Lower lobe of right lung (tissue), 2 donors: ENCODE measurements at regions not wholly inside any gene's neighbourhood (a gene's known extent, or its start where the extent isn't known, plus 50 kb on each side); places are given as distances from the start of the nearest gene placed in this dataset.

ENCODE experiments used
- ATAC-seq, 2 donors: fragments of 200-7000 bp; cut with Tn5 transposase; one replicate each; pipeline ENCODE4 v1.9.1; 2020 to 2022; ENCODE audit warnings: mild to moderate bottlenecking in 2 of 2, moderate library complexity in 2 of 2
- DNase-seq: peaks from one replicate; pipeline ENCODE4 v3.0.0-alpha.2; 2020
- H3K27ac ChIP-seq: fragments of 200-600 bp; one replicate; pipeline ENCODE4 v1.8.0; 2022
- H3K27me3 ChIP-seq: fragments of 200-600 bp; one replicate; pipeline ENCODE4 v1.8.0; 2022; ENCODE audit warnings: low read depth
- H3K36me3 ChIP-seq: fragments of 200-600 bp; one replicate; pipeline ENCODE4 v1.8.0; 2022; ENCODE audit warnings: mild to moderate bottlenecking
- H3K4me1 ChIP-seq: fragments of 200-600 bp; one replicate; pipeline ENCODE4 v1.8.0; 2022
- H3K4me3 ChIP-seq: fragments of 200-600 bp; one replicate; pipeline ENCODE4 v1.8.0; 2022; ENCODE audit warnings: mild to moderate bottlenecking
- H3K9me3 ChIP-seq: fragments of 200-600 bp; one replicate; pipeline ENCODE4 v1.8.0; 2022
- CTCF ChIP-seq: fragments of 200-600 bp; IDR thresholded peaks from one replicate; pipeline ENCODE4 v1.8.0; 2022; ENCODE audit warnings: antibody characterized with exemption, mild to moderate bottlenecking
- intact Hi-C: fragments of 100-400 bp; cut with DNase I; formaldehyde crosslinking; loops from one replicate; pipeline ENCODE4 v1.11.0; 2022
- donor health status: DM: no; HTN: yes; CAD: no; lungs with severe emphysema.

- Histone ChIP-seq H3K9me3 (no peaks in the 10 kb centered on the region), H3K36me3 (no peaks in the 10 kb centered on the region), H3K27ac (no peak overlapping the region), H3K4me3 (no peak overlapping the region), H3K27me3 (no peaks in the 10 kb centered on the region), H3K4me1 (no peaks in the 10 kb centered on the region)
- ATAC-seq = no peak
- intact Hi-C loops = no loop called here
- DNase-seq = no peak
- no peak for TF ChIP-seq CTCF
Measured at GRCh38 chr7:35512716-35513115, 182.2 kb downstream of the HERPUD2 start.

- DNase-seq (no peak), ATAC-seq (no peak)
- no peaks in the 10 kb centered on the region for H3K4me1 ChIP-seq
- H3K36me3 ChIP-seq = no peaks in the 10 kb centered on the region
- H3K4me3 ChIP-seq = no peak overlapping the region
- intact Hi-C loops = no loop called here
- no peak for TF ChIP-seq CTCF
- H3K9me3 ChIP-seq = no peaks in the 10 kb centered on the region
- H3K27me3 ChIP-seq = no peaks in the 10 kb centered on the region
- no peak overlapping the region for H3K27ac ChIP-seq
Measured at GRCh38 chr7:35508623-35509400, 186.1 kb downstream of the HERPUD2 start.

GRCh38 chr7:35505066-35505465 lies 189.9 kb downstream of the HERPUD2 start:
- Histone ChIP-seq H3K27me3 (no peaks in the 10 kb centered on the region), H3K4me3 (no peak overlapping the region), H3K4me1 (no peaks in the 10 kb centered on the region), H3K27ac (no peak overlapping the region), H3K36me3 (no peaks in the 10 kb centered on the region), H3K9me3 (no peaks in the 10 kb centered on the region)
- ATAC-seq = peak in 1 of 2 donors; percentile 21
- intact Hi-C loops = no loop called here
- no peak for DNase-seq
- TF ChIP-seq CTCF = no peak

- Histone ChIP-seq H3K9me3 (no peaks in the 10 kb centered on the region), H3K4me1 (no peaks in the 10 kb centered on the region), H3K27ac (no peak overlapping the region), H3K27me3 (no peaks in the 10 kb centered on the region), H3K4me3 (no peak overlapping the region), H3K36me3 (no peaks in the 10 kb centered on the region)
- TF ChIP-seq CTCF = no peak
- no peak for ATAC-seq
- intact Hi-C loops = no loop called here
- DNase-seq = no peak
Measured at GRCh38 chr7:35504365-35504764, 190.6 kb downstream of the HERPUD2 start.

DNA sequence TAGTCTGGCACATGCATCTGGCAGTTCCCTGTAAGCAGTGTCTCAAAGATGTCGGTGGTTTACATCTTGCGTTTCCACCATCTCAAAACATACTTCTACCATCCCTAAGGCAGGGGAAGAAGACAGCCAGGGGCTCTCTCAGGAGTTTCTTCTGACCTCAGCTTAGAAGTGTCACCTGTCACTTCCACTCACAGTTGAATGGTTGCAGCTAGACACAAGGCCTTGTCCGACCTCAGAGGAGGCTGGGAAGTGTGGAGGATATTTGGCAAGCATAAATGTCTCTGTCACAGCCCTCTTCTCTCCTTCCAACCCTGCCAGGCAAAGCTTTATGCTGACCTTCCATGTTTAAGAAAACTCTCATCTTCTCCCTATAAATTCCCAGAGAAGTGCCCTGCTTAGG lies 193.3 kb downstream of the HERPUD2 start:
- ATAC-seq = no peak
- H3K4me3 ChIP-seq = no peak overlapping the region
- H3K9me3 ChIP-seq = no peaks in the 10 kb centered on the region
- no peak for DNase-seq
- no peaks in the 10 kb centered on the region for H3K4me1 ChIP-seq
- H3K27ac ChIP-seq = no peak overlapping the region
- no peaks in the 10 kb centered on the region for H3K36me3 ChIP-seq
- no peak for TF ChIP-seq CTCF
- no peaks in the 10 kb centered on the region for H3K27me3 ChIP-seq
- intact Hi-C loops = no loop called here
